ENCODE measurements at regions not wholly inside any gene's neighbourhood (a gene's known extent, or its start where the extent isn't known, plus 50 kb on each side); places are given as distances from the start of the nearest gene placed in this dataset.
"Not testable (repeated sequence)": the region's sequence is repeated elsewhere in the genome, so short reads cannot be mapped to it uniquely, and the experiment has no call there.

DNA sequence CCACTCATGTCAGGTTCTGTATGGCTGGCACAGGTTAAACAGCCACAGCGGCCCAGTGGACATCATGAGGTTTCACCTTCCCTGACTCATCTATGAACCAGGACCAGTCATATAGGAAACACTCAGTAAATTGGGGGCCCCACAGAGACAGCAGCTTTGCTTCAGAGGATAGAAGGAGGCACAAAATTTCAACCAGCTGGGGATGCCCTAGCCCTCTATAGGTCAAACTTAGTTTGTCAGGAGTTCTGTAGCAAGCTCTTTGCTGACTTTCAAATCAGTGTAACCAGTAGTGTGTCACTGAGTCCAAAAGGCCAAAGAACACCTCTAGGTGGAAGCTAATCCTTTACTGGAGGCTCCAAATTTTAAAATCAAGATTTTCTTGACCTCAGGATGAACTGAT, 4157.8 kb upstream of the TPTE start:
- H3K27ac ChIP-seq (ENCODE audit: insufficient read depth, low read length, poor library complexity, severe bottlenecking); ATAC-seq (ENCODE audit: low read depth in 2 of 2); H3K9me3 Mint-ChIP-seq; DNase-seq; H3K27me3 ChIP-seq (ENCODE audit: control insufficient read depth, insufficient read depth, low read length); H3K4me1 ChIP-seq (ENCODE audit: control insufficient read depth, insufficient read depth, low read length, poor library complexity, severe bottlenecking); H3K27me3 Mint-ChIP-seq; H3K36me3 Mint-ChIP-seq; H3K4me3 Mint-ChIP-seq; H3K4me1 Mint-ChIP-seq; H3K27ac Mint-ChIP-seq; H3K4me3 ChIP-seq (ENCODE audit: low read depth, low read length); H3K9me3 ChIP-seq (ENCODE audit: control insufficient read depth in 2 of 2, low read length in 2 of 2); H3K36me3 ChIP-seq (ENCODE audit: control insufficient read depth, insufficient read depth, low read length): not testable (repeated sequence)

GRCh38 chr21:6368824-6369223, 4152.6 kb upstream of the TPTE start:
- H3K4me3 Mint-ChIP-seq; H3K27me3 Mint-ChIP-seq; H3K27ac Mint-ChIP-seq; ATAC-seq (ENCODE audit: low read depth in 2 of 2); H3K9me3 ChIP-seq (ENCODE audit: control insufficient read depth in 2 of 2, low read length in 2 of 2); H3K9me3 Mint-ChIP-seq; H3K36me3 Mint-ChIP-seq; DNase-seq; H3K36me3 ChIP-seq (ENCODE audit: control insufficient read depth, insufficient read depth, low read length); H3K4me1 ChIP-seq (ENCODE audit: control insufficient read depth, insufficient read depth, low read length, poor library complexity, severe bottlenecking); H3K4me1 Mint-ChIP-seq; H3K27me3 ChIP-seq (ENCODE audit: control insufficient read depth, insufficient read depth, low read length): not testable (repeated sequence)
- peak overlapping the region; percentile 26 for H3K4me3 ChIP-seq (ENCODE audit: low read depth, low read length)
- H3K27ac ChIP-seq (ENCODE audit: insufficient read depth, low read length, poor library complexity, severe bottlenecking), result peak overlapping the region; percentile 23

DNA sequence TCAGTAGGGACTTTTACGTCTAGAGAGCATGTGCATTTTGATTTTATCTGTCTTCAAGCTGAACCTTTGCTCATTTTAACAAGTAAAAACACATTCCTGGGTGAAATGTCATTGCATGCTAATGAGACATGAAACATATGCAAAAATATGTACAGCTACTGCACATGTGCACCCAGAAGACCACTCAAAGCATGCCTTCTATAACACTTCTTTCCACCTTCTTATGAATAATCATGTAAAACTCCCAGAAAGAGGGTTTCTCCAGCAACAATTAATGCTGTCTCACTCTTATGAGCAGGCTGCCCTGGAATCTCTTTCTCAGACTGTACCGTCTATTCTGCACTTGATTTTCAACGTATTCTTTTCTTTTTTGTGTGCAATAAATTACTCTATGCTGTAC, 4148.1 kb upstream of the TPTE start:
- not testable (repeated sequence) for H3K4me1 Mint-ChIP-seq; H3K27me3 ChIP-seq (ENCODE audit: control insufficient read depth, insufficient read depth, low read length); H3K9me3 ChIP-seq (ENCODE audit: control insufficient read depth in 2 of 2, low read length in 2 of 2); DNase-seq; H3K4me1 ChIP-seq (ENCODE audit: control insufficient read depth, insufficient read depth, low read length, poor library complexity, severe bottlenecking); ATAC-seq (ENCODE audit: low read depth in 2 of 2); H3K27ac Mint-ChIP-seq; H3K36me3 Mint-ChIP-seq; H3K4me3 Mint-ChIP-seq; H3K9me3 Mint-ChIP-seq; H3K27me3 Mint-ChIP-seq; H3K36me3 ChIP-seq (ENCODE audit: control insufficient read depth, insufficient read depth, low read length)
- peak overlapping the region; percentile 48 for H3K4me3 ChIP-seq (ENCODE audit: low read depth, low read length)
- H3K27ac ChIP-seq (ENCODE audit: insufficient read depth, low read length, poor library complexity, severe bottlenecking), result peak overlapping the region; percentile 14

GRCh38 chr21:6374232-6374631, 4147.2 kb upstream of the TPTE start:
- not testable (repeated sequence) for H3K4me3 Mint-ChIP-seq; H3K27ac ChIP-seq (ENCODE audit: insufficient read depth, low read length, poor library complexity, severe bottlenecking); H3K9me3 ChIP-seq (ENCODE audit: control insufficient read depth in 2 of 2, low read length in 2 of 2); H3K4me1 Mint-ChIP-seq; H3K4me3 ChIP-seq (ENCODE audit: low read depth, low read length); H3K4me1 ChIP-seq (ENCODE audit: control insufficient read depth, insufficient read depth, low read length, poor library complexity, severe bottlenecking); H3K9me3 Mint-ChIP-seq; H3K27me3 ChIP-seq (ENCODE audit: control insufficient read depth, insufficient read depth, low read length); H3K27me3 Mint-ChIP-seq; H3K36me3 Mint-ChIP-seq; ATAC-seq (ENCODE audit: low read depth in 2 of 2); H3K36me3 ChIP-seq (ENCODE audit: control insufficient read depth, insufficient read depth, low read length)
- DNase-seq, result peak in 2 of 3 donors; percentile 7 to 40
- H3K27ac Mint-ChIP-seq, result peak overlapping the region in 1 of 3 donors; percentile 56

GRCh38 chr21:6374926-6375325, 4146.5 kb upstream of the TPTE start:
- not testable (repeated sequence) for H3K4me3 Mint-ChIP-seq; H3K36me3 ChIP-seq (ENCODE audit: control insufficient read depth, insufficient read depth, low read length); H3K4me1 Mint-ChIP-seq; H3K27me3 ChIP-seq (ENCODE audit: control insufficient read depth, insufficient read depth, low read length); ATAC-seq (ENCODE audit: low read depth in 2 of 2); H3K27ac ChIP-seq (ENCODE audit: insufficient read depth, low read length, poor library complexity, severe bottlenecking); H3K9me3 Mint-ChIP-seq; H3K4me1 ChIP-seq (ENCODE audit: control insufficient read depth, insufficient read depth, low read length, poor library complexity, severe bottlenecking); DNase-seq; H3K27me3 Mint-ChIP-seq; H3K4me3 ChIP-seq (ENCODE audit: low read depth, low read length); H3K9me3 ChIP-seq (ENCODE audit: control insufficient read depth in 2 of 2, low read length in 2 of 2); H3K36me3 Mint-ChIP-seq
- peak overlapping the region in 1 of 3 donors; percentile 29 for H3K27ac Mint-ChIP-seq

DNA sequence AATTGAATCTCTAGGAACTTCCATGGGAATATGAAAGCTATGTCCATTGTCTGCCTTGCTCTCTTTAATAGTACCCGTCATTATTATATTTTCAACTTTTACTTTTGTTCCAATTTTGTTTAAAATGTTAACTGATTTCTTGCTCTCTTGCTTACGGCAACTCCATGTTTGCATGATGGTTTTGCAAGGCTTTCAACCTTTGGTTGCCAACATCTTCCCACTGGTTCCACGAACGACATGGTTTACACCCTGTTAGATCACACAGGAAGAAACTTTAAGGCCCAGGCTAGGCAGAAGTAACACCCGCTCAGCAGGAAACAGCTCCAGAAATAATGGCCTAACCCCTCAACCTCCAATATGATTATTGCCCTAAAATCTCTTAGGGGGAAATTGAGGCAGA, 4145.6 kb upstream of the TPTE start:
- H3K9me3 ChIP-seq (ENCODE audit: control insufficient read depth in 2 of 2, low read length in 2 of 2); H3K27me3 ChIP-seq (ENCODE audit: control insufficient read depth, insufficient read depth, low read length); H3K4me1 ChIP-seq (ENCODE audit: control insufficient read depth, insufficient read depth, low read length, poor library complexity, severe bottlenecking); H3K9me3 Mint-ChIP-seq; H3K36me3 Mint-ChIP-seq; ATAC-seq (ENCODE audit: low read depth in 2 of 2); H3K4me1 Mint-ChIP-seq; H3K27me3 Mint-ChIP-seq; DNase-seq; H3K4me3 ChIP-seq (ENCODE audit: low read depth, low read length); H3K27ac ChIP-seq (ENCODE audit: insufficient read depth, low read length, poor library complexity, severe bottlenecking); H3K36me3 ChIP-seq (ENCODE audit: control insufficient read depth, insufficient read depth, low read length); H3K27ac Mint-ChIP-seq; H3K4me3 Mint-ChIP-seq: not testable (repeated sequence)

- not testable (repeated sequence) for ATAC-seq (ENCODE audit: low read depth in 2 of 2)
These were observed 4144.9 kb upstream of the TPTE start for GRCh38 chr21:6376321-6377070.

More at GRCh38 chr21:6376321-6377070, 4144.9 kb upstream of the TPTE start:
- not testable (repeated sequence) for H3K27me3 ChIP-seq (ENCODE audit: control insufficient read depth, insufficient read depth, low read length); H3K4me3 Mint-ChIP-seq; H3K27me3 Mint-ChIP-seq; H3K27ac ChIP-seq (ENCODE audit: insufficient read depth, low read length, poor library complexity, severe bottlenecking); H3K4me1 Mint-ChIP-seq; H3K9me3 ChIP-seq (ENCODE audit: control insufficient read depth in 2 of 2, low read length in 2 of 2); H3K27ac Mint-ChIP-seq; H3K36me3 Mint-ChIP-seq; H3K36me3 ChIP-seq (ENCODE audit: control insufficient read depth, insufficient read depth, low read length); H3K9me3 Mint-ChIP-seq; H3K4me1 ChIP-seq (ENCODE audit: control insufficient read depth, insufficient read depth, low read length, poor library complexity, severe bottlenecking); H3K4me3 ChIP-seq (ENCODE audit: low read depth, low read length); DNase-seq
